Hepatocyte (in vitro differentiated cells): ENCODE measurements at regions not wholly inside any gene's neighbourhood (a gene's known extent, or its start where the extent isn't known, plus 50 kb on each side); places are given as distances from the start of the nearest gene placed in this dataset.
A peak's percentile ranks its signal among the peaks of the same experiment; 100 is the strongest.

Experiments used
- DNase-seq: peaks from one replicate; pipeline ENCODE4 v3.0.0-alpha.2; 2016; ENCODE audit warnings: low spot score
- H2AFZ ChIP-seq: fragments of 200-600 bp; sonication (generic); 2 replicates; pipeline ENCODE4 v1.6.0; 2016; ENCODE audit warnings: antibody characterized with exemption, mild to moderate bottlenecking
- H3K27ac ChIP-seq: fragments of 200-600 bp; sonication (generic); 2 replicates; pipeline ENCODE4 v1.5.1; 2016; ENCODE audit warnings: mild to moderate bottlenecking
- H3K27me3 ChIP-seq: fragments of 200-600 bp; sonication (generic); 2 replicates; pipeline ENCODE4 v1.6.1; 2016
- H3K36me3 ChIP-seq: fragments of 200-600 bp; sonication (generic); replicated peaks from 2 replicates; pipeline ENCODE4 v1.5.1; 2016; ENCODE audit warnings: low read depth; ENCODE audit not compliant: insufficient read depth
- H3K4me1 ChIP-seq: fragments of 200-600 bp; sonication (generic); 2 replicates; pipeline ENCODE4 v1.5.1; 2016; ENCODE audit warnings: mild to moderate bottlenecking, moderate library complexity; ENCODE audit not compliant: insufficient read depth
- H3K4me2 ChIP-seq: fragments of 200-600 bp; sonication (generic); 2 replicates; pipeline ENCODE4 v1.6.0; 2016
- H3K4me3 ChIP-seq: fragments of 200-600 bp; sonication (generic); 2 replicates; pipeline ENCODE4 v1.5.1; 2016; ENCODE audit warnings: mild to moderate bottlenecking
- H3K79me2 ChIP-seq: fragments of 200-600 bp; sonication (generic); 2 replicates; pipeline ENCODE4 v1.6.0; 2017; ENCODE audit warnings: mild to moderate bottlenecking
- H3K9me2 ChIP-seq: fragments of 200-600 bp; sonication (generic); replicated peaks from 2 replicates; pipeline ENCODE4 v1.6.0; 2017; ENCODE audit warnings: mild to moderate bottlenecking; ENCODE audit not compliant: insufficient read depth
- H3K9me3 ChIP-seq: fragments of 200-600 bp; sonication (generic); 2 replicates; pipeline ENCODE4 v1.5.1; 2016; ENCODE audit warnings: low read depth, mild to moderate bottlenecking
- H4K20me1 ChIP-seq: fragments of 200-600 bp; sonication (generic); 2 replicates; pipeline ENCODE4 v1.6.0; 2016; ENCODE audit warnings: mild to moderate bottlenecking; ENCODE audit not compliant: insufficient read depth, poor library complexity, severe bottlenecking
- CTCF ChIP-seq: fragments of 200-600 bp; sonication (generic); IDR thresholded peaks from 2 replicates; pipeline ENCODE4 v1.5.1; 2016; ENCODE audit warnings: antibody characterized with exemption, mild to moderate bottlenecking; ENCODE audit not compliant: poor library complexity
- EZH2 ChIP-seq: fragments of 200-600 bp; sonication (generic); IDR thresholded peaks from 2 replicates; pipeline ENCODE4 v1.6.1; 2016; ENCODE audit warnings: antibody characterized with exemption, mild to moderate bottlenecking, borderline replicate concordance
- EZH2phosphoT487 ChIP-seq: fragments of 200-600 bp; sonication (generic); IDR thresholded peaks from one replicate; pipeline ENCODE4 v1.6.1; 2018; ENCODE audit warnings: antibody characterized with exemption, mild to moderate bottlenecking, low read depth, moderate library complexity; ENCODE audit not compliant: unreplicated experiment, severe bottlenecking
- WGBS: methylation state at CpG from one replicate; pipeline ENCODE4 v1.1.6; 2016; ENCODE audit warnings: low lambda C conversion rate; ENCODE audit errors: missing lambda C conversion rate; 5-methylcytosine and 5-hydroxymethylcytosine counted together

GRCh38 chr9:127559247-127559680, 52.8 kb upstream of the STXBP1 start:
- Histone ChIP-seq H3K36me3 (no peaks in the 10 kb centered on the region), H3K4me2 (no peak overlapping the region), H3K27ac (no peak overlapping the region), H3K4me3 (no peak overlapping the region), H4K20me1 (peaks cover 45% of the 10 kb centered on the region), H2AFZ (no peak overlapping the region), H3K79me2 (peaks cover 94% of the 10 kb centered on the region), H3K27me3 (no peaks in the 10 kb centered on the region), H3K9me3 (no peaks in the 10 kb centered on the region), H3K4me1 (peaks cover 50% of the 10 kb centered on the region), H3K9me2 (no peaks in the 10 kb centered on the region)
- no peak for DNase-seq
- 84% methylated on average over 5 of the region's 5 CpGs for WGBS
- TF ChIP-seq CTCF (no peak), EZH2phosphoT487 (no peak), EZH2 (no peak)

- peak overlapping the region; percentile 93 for H3K27ac ChIP-seq
- H3K79me2 ChIP-seq, result peaks cover 95% of the 10 kb centered on the region
- no peaks in the 10 kb centered on the region for H3K36me3 ChIP-seq
- peak; percentile 90 for DNase-seq
- H2AFZ ChIP-seq, result no peak overlapping the region
- no peaks in the 10 kb centered on the region for H3K9me3 ChIP-seq
- H3K4me3 ChIP-seq, result no peak overlapping the region
- 42% methylated on average over 17 of the region's 17 CpGs for WGBS
- peak overlapping the region; percentile 47 for H3K4me2 ChIP-seq
- no peaks in the 10 kb centered on the region for H3K9me2 ChIP-seq
- TF ChIP-seq EZH2phosphoT487, result no peak
- TF ChIP-seq CTCF, result no peak
- no peak for TF ChIP-seq EZH2
- no peaks in the 10 kb centered on the region for H3K27me3 ChIP-seq
- H4K20me1 ChIP-seq, result peaks cover 34% of the 10 kb centered on the region
- H3K4me1 ChIP-seq, result peaks cover 40% of the 10 kb centered on the region
Measured at GRCh38 chr9:127561491-127562278, 50.4 kb upstream of the STXBP1 start.
